NB4 (cell line): ENCODE measurements at regions not wholly inside any gene's neighbourhood (a gene's known extent, or its start where the extent isn't known, plus 50 kb on each side); places are given as distances from the start of the nearest gene placed in this dataset.

Experiments used
- DNase-seq: peaks from one replicate; pipeline ENCODE4 v3.0.0; 2010; ENCODE audit warnings: low read depth
- H3K4me3 ChIP-seq: one replicate; pipeline ENCODE4 v1.5.1; 2011; ENCODE audit warnings: mild to moderate bottlenecking, low read depth, low read length, moderate library complexity
- CTCF ChIP-seq: IDR thresholded peaks from one replicate; pipeline ENCODE4 v1.5.1; 2012; ENCODE audit warnings: low read depth, low read length
- MAX ChIP-seq: IDR thresholded peaks from 2 replicates; pipeline ENCODE4 v1.6.1; 2011; ENCODE audit warnings: low read depth, low read length
- MYC ChIP-seq: IDR thresholded peaks from 2 replicates; pipeline ENCODE4 v1.6.1; 2011; ENCODE audit warnings: low read depth, low read length
- POLR2A ChIP-seq: IDR thresholded peaks from 2 replicates; pipeline ENCODE4 v1.6.1; 2011; ENCODE audit warnings: mild to moderate bottlenecking; ENCODE audit not compliant: insufficient read length; ENCODE audit errors: extremely low read depth

GRCh38 chr4:67134616-67135015 lies 410.7 kb downstream of the CENPC start:
- no peak for DNase-seq

GRCh38 chr4:67133162-67133561 lies 412.1 kb downstream of the CENPC start:
- DNase-seq = no peak
- no peak overlapping the region for H3K4me3 ChIP-seq
- TF ChIP-seq POLR2A = no peak
- TF ChIP-seq MYC = no peak
- TF ChIP-seq MAX = no peak

More at GRCh38 chr4:67134616-67135015, 410.7 kb downstream of the CENPC start:
- TF ChIP-seq CTCF (no peak), POLR2A (no peak), MAX (no peak), MYC (no peak)
- H3K4me3 ChIP-seq = no peak overlapping the region

GRCh38 chr4:67131224-67131623 lies 414.1 kb downstream of the CENPC start:
- DNase-seq = no peak
- no peak for TF ChIP-seq MYC
- no peak for TF ChIP-seq POLR2A
- no peak for TF ChIP-seq CTCF
- no peak for TF ChIP-seq MAX
- no peak overlapping the region for H3K4me3 ChIP-seq

- TF ChIP-seq MYC (no peak), CTCF (no peak), MAX (no peak), POLR2A (no peak)
- no peak overlapping the region for H3K4me3 ChIP-seq
- DNase-seq = no peak
Observed at GRCh38 chr4:67130411-67130810, 414.9 kb downstream of the CENPC start.

- DNase-seq = no peak
- no peak overlapping the region for H3K4me3 ChIP-seq
- TF ChIP-seq MAX (no peak), MYC (no peak), CTCF (no peak), POLR2A (no peak)
Observed at GRCh38 chr4:67126570-67126969, 418.7 kb downstream of the CENPC start.

- H3K4me3 ChIP-seq = no peak overlapping the region
- DNase-seq = no peak
- TF ChIP-seq MYC = no peak
- TF ChIP-seq MAX = no peak
- TF ChIP-seq CTCF = no peak
- no peak for TF ChIP-seq POLR2A
Observed at GRCh38 chr4:67125636-67126514, 419.4 kb downstream of the CENPC start.
